GM23338 (cell line): ENCODE measurements at regions not wholly inside any gene's neighbourhood (a gene's known extent, or its start where the extent isn't known, plus 50 kb on each side); places are given as distances from the start of the nearest gene placed in this dataset.
A peak's percentile ranks its signal among the peaks of the same experiment; 100 is the strongest.
"Not testable (repeated sequence)": the region's sequence is repeated elsewhere in the genome, so short reads cannot be mapped to it uniquely, and the experiment has no call there.

Experiments
- ATAC-seq: fragments of 200-7000 bp; cut with Tn5 transposase; 3 replicates; pipeline ENCODE4 v1.9.1; 2020
- DNase-seq: peaks from one replicate; pipeline ENCODE4 v3.0.0-alpha.2; 2015; ENCODE audit warnings: low spot score
- H2AFZ ChIP-seq: fragments of 200-600 bp; sonication (generic); 2 replicates; pipeline ENCODE4 v1.8.0; 2016; ENCODE audit warnings: antibody characterized with exemption, mild to moderate bottlenecking, moderate library complexity
- H3F3A ChIP-seq: fragments of 200-600 bp; sonication (generic); replicated peaks from 2 replicates; pipeline ENCODE4 v1.8.0; 2017; ENCODE audit warnings: antibody characterized with exemption, mixed run types, low read depth
- H3K27ac ChIP-seq: fragments of 200-600 bp; sonication (generic); 2 replicates; pipeline ENCODE4 v1.6.1; 2016; ENCODE audit warnings: low read depth
- H3K27me3 ChIP-seq: fragments of 200-600 bp; sonication (generic); 2 replicates; pipeline ENCODE4 v1.8.0; 2016; ENCODE audit warnings: mild to moderate bottlenecking, mixed run types, moderate library complexity; ENCODE audit not compliant: insufficient read depth
- H3K36me3 ChIP-seq: fragments of 200-600 bp; sonication (generic); 2 replicates; pipeline ENCODE4 v1.8.0; 2016; ENCODE audit warnings: mild to moderate bottlenecking; ENCODE audit not compliant: insufficient read depth
- H3K4me1 ChIP-seq: fragments of 200-600 bp; sonication (generic); 2 replicates; pipeline ENCODE4 v1.8.0; 2016; ENCODE audit warnings: mild to moderate bottlenecking, moderate library complexity; ENCODE audit not compliant: insufficient read depth
- H3K4me2 ChIP-seq: fragments of 200-600 bp; sonication (generic); 2 replicates; pipeline ENCODE4 v1.7.1; 2017; ENCODE audit warnings: mixed run types
- H3K4me3 ChIP-seq: fragments of 200-600 bp; sonication (generic); 2 replicates; pipeline ENCODE4 v1.6.1; 2016; ENCODE audit warnings: mixed run types
- H3K79me2 ChIP-seq: fragments of 200-600 bp; sonication (generic); replicated peaks from 2 replicates; pipeline ENCODE4 v1.8.0; 2017; ENCODE audit warnings: mild to moderate bottlenecking; ENCODE audit not compliant: insufficient read depth
- H3K9me2 ChIP-seq: fragments of 200-600 bp; sonication (generic); 2 replicates; pipeline ENCODE4 v1.8.0; 2017; ENCODE audit not compliant: insufficient read depth
- H4K20me1 ChIP-seq: fragments of 200-600 bp; sonication (generic); replicated peaks from 2 replicates; pipeline ENCODE4 v1.8.0; 2017; ENCODE audit warnings: mild to moderate bottlenecking; ENCODE audit not compliant: insufficient read depth
- H3K27ac Mint-ChIP-seq: 2 replicates; pipeline ENCODE4 v1.8.0; 2020; ENCODE audit warnings: inconsistent platforms, mild to moderate bottlenecking, moderate library complexity, mixed read lengths
- H3K27me3 Mint-ChIP-seq: 3 replicates; pipeline ENCODE4 v1.8.0; 2022; ENCODE audit warnings: low read depth, mild to moderate bottlenecking, moderate library complexity, mixed read lengths, inconsistent platforms; ENCODE audit not compliant: insufficient read depth, poor library complexity
- H3K36me3 Mint-ChIP-seq: 3 replicates; pipeline ENCODE4 v1.8.0; 2021; ENCODE audit warnings: low read depth, mild to moderate bottlenecking, inconsistent platforms, moderate library complexity, mixed read lengths
- H3K4me1 Mint-ChIP-seq: 3 replicates; pipeline ENCODE4 v1.8.0; 2020; ENCODE audit warnings: mild to moderate bottlenecking, inconsistent platforms, mixed read lengths
- H3K4me3 Mint-ChIP-seq: 3 replicates; pipeline ENCODE4 v1.8.0; 2021; ENCODE audit warnings: moderate library complexity, mild to moderate bottlenecking, inconsistent platforms, mixed read lengths
- H3K9me3 Mint-ChIP-seq: 3 replicates; pipeline ENCODE4 v1.8.0; 2020; ENCODE audit warnings: moderate library complexity, mild to moderate bottlenecking, inconsistent platforms, mixed read lengths
- CTCF ChIP-seq, 2 experiments: fragments of 200-600 bp in 1 of 2; sonication (generic) in 1 of 2; conservative IDR thresholded peaks; 2 replicates each; pipeline versions ENCODE4 v1.5.1 to v1.6.1; 2016 to 2017; ENCODE audit warnings: antibody characterized with exemption in 2 of 2, low read depth in 2 of 2, mild to moderate bottlenecking in 2 of 2, moderate library complexity in 1 of 2

DNA sequence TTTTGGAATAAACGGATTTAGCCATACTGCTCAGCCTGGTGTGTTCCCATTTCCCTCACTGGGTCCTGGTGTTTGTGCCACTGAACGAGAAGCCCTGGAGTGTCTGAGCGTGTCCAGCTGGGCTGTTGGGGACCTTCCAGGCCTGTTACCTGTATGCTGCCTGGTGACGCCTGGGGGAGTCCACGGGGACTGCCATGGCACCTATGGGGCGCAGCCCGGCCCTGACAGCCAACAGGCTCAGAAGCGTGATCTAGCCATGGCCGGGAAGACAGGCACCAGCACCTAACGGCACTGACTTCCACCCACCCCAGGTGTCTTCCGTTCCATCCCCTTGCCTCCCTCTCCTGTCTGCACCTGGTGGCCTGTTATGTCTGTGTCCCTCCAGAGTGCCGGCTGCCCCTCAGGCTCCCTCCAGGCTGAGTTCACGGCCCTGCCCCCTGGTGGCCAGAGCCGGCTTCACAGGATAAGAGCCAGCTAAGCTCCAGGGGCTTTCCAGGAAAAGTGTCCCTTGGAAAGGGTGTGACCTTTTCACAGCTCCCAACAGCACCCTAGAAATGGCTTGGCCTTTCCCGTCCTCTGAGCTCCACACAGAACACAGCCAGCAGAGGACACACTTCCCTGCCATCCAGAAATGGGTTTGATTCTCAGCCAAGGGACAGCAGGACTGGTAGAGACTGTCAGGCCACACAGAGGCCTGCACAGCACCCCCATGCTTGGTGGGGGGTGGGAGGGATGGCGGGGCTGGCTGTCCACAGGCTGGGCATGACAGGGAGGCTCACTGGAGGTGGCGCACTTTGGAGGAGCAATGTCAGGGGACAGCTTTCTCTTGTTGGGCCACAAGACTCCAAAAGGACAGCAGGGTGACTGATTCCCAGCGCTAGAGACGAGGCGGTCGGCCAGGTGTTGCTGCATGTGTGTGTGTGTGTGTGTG lies 64.0 kb upstream of the LYSMD4 start:
- not testable (repeated sequence) for H3K9me3 Mint-ChIP-seq, H3K27ac ChIP-seq, H3F3A ChIP-seq, H3K9me2 ChIP-seq, H3K4me3 Mint-ChIP-seq, H3K79me2 ChIP-seq, H3K27me3 ChIP-seq, H3K4me1 Mint-ChIP-seq, H4K20me1 ChIP-seq, H3K4me3 ChIP-seq, H3K4me2 ChIP-seq, H3K36me3 Mint-ChIP-seq, H3K27ac Mint-ChIP-seq, H2AFZ ChIP-seq, H3K4me1 ChIP-seq, H3K27me3 Mint-ChIP-seq, H3K36me3 ChIP-seq
- DNase-seq = peak; percentile 9
- ATAC-seq = peak; percentile 70

DNA sequence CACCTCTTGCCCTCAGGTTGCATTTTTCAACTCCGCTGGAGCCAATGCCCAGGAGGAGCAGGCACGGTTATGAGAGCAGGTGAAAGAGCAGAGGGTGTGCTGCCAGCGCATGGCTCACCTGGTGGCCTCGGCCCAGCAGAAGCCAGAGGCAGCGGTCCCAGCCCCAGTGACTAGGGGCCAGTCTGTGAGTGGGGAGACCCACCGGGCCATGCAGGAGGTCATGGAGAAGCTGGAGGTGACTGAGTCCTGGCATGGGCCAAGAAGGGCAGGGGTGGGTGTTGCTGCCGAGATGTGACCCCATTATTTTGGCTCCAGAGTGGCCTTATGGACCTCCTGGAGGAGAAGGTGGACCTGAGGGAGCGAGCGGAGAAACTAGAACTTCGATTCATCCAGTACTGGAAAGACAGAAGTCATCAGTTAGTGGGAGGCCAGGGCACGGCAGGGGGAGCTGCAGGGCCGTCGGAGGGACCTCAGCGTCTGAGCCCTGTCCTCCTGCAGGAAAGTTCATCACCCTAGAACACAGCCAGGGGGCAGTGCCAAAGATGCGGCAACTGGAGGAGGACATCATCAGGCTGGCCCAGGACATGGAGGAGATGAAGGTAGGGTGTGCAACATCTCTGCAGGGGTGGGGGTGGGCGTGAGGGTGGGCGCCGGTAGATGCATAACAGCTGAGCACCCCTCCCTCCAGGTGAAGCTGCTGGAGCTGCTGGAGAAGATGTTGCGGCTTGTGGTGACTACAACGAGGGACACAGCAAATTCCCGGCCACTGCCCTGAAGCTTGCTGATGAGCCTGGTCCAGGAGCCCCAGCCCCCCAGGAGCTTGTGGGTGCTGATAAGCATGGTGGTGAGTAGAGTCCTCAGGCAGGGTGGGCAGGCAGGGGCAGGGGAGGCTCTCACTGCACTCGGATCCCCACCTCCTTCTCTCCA lies 58.9 kb upstream of the LYSMD4 start:
- H3K4me3 Mint-ChIP-seq, H3K79me2 ChIP-seq, H3K36me3 ChIP-seq, H3K4me2 ChIP-seq, H3K4me1 ChIP-seq, H3K27ac ChIP-seq, H3K27ac Mint-ChIP-seq, H3K9me3 Mint-ChIP-seq, H3K4me3 ChIP-seq, H3K27me3 ChIP-seq, H2AFZ ChIP-seq, H3K36me3 Mint-ChIP-seq, H3K4me1 Mint-ChIP-seq, H3K27me3 Mint-ChIP-seq, H3F3A ChIP-seq, H3K9me2 ChIP-seq, H4K20me1 ChIP-seq: not testable (repeated sequence)
- peak; percentile 23 to 71; a peak in 3 of 4 replicates for TF ChIP-seq CTCF (conservative IDR thresholded peaks at IDR 0.05; ENCODE audit: low read depth in 2 of 2)
- peak; percentile 68 for ATAC-seq
- peak; percentile 46 for DNase-seq

- H3K79me2 ChIP-seq, H3K27me3 ChIP-seq, H3K4me2 ChIP-seq, H2AFZ ChIP-seq, H3K27me3 Mint-ChIP-seq, H3K36me3 ChIP-seq, H3K9me2 ChIP-seq, H3K4me3 Mint-ChIP-seq, H3K4me1 ChIP-seq, H3K27ac ChIP-seq, H3K27ac Mint-ChIP-seq, ATAC-seq, H4K20me1 ChIP-seq, H3F3A ChIP-seq, H3K9me3 Mint-ChIP-seq, H3K36me3 Mint-ChIP-seq, H3K4me1 Mint-ChIP-seq, H3K4me3 ChIP-seq: not testable (repeated sequence)
- peak; percentile 64 for DNase-seq
Observed at GRCh38 chr15:99790751-99791150, 57.5 kb upstream of the LYSMD4 start.
